KBM-7 (cell line): ENCODE measurements at regions not wholly inside any gene's neighbourhood (a gene's known extent, or its start where the extent isn't known, plus 50 kb on each side); places are given as distances from the start of the nearest gene placed in this dataset.

Experiments
- DNase-seq: peaks from one replicate; pipeline ENCODE4 v3.0.0-alpha.2; 2015
- in situ Hi-C: fragments of 300-500 bp; cut with MboI; formaldehyde crosslinking; loops from 2 replicates; pipeline ENCODE4 v1.14.3; 2020; ENCODE audit warnings: low sequenced_read_pairs, low pct_unique_long_range_greater_than_20kb, mixed read lengths

DNA sequence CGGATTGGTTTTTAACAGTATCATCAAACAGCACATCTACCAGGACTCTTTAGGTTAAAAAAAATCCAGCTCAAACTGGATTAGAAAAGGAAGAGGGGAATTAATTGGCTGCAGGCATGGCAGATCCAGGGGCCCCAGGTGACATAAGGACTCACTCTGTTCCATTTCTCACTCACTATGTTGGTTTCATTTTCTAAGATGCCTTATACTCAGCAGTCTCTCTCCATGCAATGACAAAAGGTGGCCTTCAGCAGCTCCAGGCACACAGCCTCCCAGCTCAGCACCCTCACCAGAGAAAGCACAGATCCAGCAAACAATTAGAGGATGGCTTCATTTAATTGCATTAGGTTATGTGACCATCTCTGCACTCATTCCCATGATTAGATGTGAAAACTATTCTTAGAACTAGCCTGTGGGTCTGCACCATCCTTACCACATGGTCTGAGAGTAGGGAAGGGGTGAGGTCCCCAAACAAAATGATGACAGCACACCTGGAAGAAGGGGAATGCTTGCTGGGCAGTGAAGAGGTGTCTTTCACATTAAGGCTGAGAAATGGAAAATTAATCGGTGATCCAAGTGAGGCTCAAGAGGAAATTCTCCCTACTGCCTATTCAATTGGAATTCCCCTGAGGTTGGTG is 243.1 kb downstream of the CDH26 start:
- in situ Hi-C loops = no loop called here
- no peak for DNase-seq

DNA sequence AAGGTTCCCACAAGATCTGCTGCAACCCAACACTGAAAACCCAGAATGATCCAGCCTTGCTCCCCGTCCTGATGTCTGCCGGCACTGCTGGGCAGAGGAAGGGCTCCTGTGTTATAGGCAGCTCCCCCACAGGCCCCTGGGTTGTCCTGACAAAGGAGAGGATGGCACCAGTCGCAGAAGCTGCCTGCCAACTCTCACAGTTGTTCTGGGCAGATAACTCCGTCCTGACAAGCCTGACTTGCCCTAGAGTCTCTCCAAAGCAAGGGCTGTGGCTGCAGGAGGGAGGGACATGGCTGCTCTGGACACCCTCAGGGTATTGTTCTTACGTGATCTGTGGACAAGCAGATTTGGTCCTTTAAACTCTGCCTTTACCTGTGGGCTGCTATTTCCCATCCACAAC is 243.8 kb downstream of the CDH26 start:
- in situ Hi-C loops = no loop called here
- DNase-seq = no peak

DNA sequence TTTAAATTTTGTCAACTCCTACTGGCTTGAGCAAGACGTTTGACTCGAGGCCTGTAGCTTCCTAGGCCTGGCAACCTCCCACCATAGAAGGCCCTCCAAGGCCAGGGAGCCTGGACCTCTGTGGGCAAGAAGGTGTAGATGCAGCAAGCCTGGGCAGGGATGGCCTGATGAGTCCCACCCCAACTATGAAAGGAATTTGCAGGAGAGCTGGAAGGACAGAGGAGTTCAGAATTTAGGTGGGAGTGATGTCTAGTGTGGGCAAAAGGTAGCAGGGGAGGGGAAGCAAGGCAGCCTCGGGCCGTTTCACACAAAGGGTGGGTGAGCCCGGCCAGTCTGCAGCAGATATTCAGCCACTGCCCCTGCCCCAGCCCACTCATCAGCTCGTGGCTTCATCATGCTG is 245.2 kb downstream of the CDH26 start:
- no peak for DNase-seq

DNA sequence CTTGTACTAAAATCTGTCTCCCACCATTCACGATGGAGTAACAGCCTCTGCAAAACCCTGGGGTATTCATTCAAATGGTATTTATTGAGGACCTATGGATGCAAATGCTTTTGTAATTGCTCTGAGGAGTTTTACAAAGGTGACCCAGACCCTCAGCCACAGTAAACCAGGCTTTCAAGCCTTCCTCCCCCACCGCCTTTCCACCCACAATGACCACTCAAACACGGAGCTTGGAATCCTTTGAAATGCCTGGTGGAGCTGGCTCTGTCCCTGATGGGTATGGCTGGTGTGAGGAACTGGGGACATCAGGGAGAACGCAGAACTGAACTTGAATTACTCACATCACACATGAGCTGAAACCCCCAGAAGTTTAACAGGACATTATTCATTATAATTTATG is 246.4 kb downstream of the CDH26 start:
- in situ Hi-C loops = no loop called here
- DNase-seq = no peak

More for the DNA sequence above, 245.2 kb downstream of the CDH26 start:
- in situ Hi-C loops = no loop called here

DNA sequence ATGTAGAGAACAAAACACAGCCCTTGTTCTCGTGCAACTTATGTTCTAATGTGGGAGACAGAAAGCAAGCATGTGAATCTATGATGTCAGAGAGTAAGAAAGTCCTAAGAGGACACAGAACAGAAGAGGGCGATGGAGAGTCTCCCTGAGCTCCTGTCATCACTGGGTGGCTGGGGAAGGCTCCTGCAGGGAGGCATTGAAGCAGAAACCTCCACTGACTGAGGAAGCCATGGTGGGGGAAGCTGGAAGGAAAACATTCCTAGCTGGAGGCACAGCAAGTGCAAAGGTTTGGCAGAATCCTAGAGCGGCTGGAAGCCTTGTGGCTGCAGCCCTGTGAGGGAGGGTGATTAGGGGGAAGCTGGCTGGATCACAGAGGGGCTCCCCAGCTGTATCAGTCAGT is 248.0 kb downstream of the CDH26 start:
- in situ Hi-C loops = no loop called here
- DNase-seq = peak; percentile 80

DNA sequence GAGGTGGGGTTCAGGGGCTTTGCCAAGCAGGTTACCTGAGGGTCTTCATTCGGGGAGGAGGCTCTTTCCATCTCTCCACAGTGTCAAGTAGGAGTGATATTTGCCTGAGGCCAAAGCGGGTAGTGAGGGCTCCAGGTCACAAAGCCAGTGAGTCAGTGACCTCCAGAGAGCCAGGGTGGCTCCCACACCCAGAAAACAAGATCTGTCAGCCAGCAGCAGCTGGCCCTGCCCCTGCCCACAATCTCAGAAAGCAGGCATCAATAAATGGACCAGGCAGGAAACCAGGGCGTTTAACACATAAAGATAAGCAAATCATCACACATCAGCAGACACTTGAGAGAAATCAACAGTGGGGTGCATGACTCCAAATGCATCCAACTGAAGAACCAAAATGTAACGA is 250.8 kb downstream of the CDH26 start:
- in situ Hi-C loops = no loop called here
- DNase-seq = peak; percentile 59

DNA sequence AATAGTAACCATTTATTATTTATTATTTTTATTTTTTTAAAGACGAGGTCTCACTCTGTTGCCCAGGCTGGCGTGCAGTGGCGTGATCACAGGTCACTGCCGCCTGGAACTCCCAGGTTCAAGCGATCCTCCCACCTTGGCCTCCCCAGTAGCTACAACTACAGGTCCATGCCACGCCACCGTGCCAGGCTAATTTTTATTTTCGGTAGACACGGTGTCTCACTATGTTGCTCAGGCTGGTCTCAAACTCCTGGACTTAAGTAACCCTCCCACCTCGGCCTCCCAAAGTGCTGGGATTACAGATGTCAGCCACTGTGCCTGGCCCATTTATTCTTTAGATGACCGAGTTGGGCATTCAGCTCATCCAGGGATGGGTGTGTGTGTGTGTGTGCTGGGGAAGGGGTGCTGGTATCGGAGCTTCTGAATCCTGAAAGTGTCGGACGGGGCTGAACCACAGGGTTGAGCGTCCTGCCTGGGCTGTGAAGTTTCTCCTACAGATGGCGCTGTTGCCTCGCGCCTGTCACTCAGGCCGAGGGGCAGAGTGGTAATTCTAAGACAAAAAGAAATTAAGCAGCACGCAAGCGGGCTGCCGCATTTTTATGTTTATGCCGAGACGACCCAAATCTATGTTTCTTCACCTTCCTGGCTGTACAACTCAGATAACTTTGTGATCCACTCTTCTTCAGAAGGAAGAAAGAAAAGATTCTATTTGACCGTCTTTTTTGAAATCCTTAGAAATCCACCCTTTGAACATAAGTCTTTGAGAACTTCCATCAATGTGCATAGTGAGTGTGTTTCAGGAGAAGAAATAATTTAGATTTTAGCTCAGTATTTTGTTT is 252.8 kb downstream of the CDH26 start:
- DNase-seq = peak; percentile 85
- in situ Hi-C loops = no loop called here

DNA sequence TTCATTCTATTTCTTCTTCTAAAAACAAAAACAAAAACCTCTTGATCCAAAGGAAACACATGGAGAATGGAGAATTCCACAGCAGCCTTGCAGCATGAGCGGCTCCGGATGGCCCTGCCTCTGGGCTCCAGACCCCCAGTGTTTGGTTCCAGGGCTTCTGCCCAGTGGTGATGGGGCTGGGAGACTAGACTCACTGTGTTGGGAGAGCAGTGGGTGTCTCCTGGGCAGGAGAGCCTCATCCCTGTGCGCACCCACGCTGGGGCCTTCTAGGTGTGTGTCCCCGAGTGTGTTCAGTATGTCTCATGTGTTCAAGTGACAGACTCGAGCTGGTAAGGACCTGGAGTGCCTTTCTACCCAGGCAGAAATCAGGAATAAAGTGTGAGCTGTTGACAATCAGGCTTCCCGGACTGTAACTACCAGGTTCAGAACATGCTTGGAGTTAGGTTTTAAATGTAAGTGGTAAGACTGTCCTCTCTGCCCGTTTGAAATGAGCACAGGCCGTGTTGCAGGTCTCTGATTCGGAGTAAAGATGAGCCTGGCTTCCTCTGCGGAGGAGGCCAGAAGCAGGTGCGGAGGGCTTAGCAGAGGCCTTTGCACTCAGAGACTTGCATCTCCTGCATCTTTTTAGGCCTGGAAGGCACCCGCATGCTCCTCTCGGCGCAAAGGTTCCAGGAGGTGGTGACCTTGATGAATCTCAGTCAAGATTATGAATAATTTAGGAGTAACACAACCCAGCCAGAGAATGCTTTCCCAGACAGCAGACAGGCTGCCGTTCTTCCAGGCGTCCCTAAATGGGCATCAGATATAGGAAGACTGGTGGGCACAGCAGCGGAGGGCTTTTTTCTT is 253.6 kb downstream of the CDH26 start:
- in situ Hi-C loops = no loop called here
- DNase-seq = no peak

DNA sequence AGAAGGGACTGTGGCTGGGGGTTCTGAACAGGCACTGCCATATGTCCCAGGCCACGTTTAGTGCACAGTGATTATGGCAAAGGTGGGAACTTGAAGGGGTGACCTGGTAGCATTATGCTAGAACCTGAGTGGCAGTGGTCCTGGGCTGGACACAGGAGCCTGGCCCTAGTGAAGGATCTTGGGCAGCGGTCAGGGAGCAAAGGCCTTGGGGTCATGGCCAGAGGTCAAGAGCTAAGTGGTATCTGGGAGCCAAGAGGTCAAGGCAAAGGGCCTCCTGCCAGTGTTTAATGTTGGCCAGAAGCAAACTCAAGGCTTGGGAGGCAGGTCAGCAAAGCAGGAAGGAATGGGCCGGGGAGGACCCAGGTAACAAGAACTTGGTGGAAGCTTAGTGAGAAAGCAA is 254.5 kb downstream of the CDH26 start:
- DNase-seq = no peak
- in situ Hi-C loops = no loop called here

DNA sequence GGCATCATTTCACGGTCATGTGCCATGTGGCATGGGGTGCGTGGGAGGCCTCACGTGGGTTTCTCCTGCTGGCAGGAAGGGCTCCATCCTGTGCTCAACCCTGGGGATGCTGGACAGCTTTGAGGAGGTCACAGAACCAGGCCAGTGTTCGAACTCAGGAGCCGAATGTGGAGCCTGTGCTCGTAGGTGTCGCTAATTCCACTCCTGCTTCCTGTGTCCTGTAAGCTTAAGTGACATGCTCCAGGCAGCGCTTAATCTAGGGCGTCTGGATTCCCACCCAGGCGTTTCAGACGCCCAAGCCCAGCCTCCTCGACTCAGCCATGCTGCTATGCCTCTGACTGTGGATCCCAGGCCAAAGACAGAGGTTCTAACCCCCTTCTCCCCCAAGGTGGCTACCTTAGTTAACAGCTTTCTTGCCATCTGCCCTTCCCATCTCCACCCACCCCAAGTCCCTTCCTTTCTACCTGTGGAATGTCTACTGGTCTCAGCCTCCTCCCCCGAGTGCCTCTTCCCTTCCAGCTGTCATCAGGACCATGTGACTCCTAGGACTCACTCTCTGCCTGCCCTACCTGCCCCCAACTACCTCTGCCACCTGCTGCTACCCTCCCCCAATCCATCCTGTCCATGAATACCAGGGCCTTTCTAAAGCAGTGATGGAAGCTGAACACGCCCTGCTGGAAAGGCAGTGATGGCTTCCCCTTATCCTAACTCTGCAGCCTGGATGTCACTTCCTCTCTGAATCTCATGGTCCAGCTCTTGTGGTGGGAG is 255.1 kb downstream of the CDH26 start:
- in situ Hi-C loops = no loop called here
- no peak for DNase-seq

DNA sequence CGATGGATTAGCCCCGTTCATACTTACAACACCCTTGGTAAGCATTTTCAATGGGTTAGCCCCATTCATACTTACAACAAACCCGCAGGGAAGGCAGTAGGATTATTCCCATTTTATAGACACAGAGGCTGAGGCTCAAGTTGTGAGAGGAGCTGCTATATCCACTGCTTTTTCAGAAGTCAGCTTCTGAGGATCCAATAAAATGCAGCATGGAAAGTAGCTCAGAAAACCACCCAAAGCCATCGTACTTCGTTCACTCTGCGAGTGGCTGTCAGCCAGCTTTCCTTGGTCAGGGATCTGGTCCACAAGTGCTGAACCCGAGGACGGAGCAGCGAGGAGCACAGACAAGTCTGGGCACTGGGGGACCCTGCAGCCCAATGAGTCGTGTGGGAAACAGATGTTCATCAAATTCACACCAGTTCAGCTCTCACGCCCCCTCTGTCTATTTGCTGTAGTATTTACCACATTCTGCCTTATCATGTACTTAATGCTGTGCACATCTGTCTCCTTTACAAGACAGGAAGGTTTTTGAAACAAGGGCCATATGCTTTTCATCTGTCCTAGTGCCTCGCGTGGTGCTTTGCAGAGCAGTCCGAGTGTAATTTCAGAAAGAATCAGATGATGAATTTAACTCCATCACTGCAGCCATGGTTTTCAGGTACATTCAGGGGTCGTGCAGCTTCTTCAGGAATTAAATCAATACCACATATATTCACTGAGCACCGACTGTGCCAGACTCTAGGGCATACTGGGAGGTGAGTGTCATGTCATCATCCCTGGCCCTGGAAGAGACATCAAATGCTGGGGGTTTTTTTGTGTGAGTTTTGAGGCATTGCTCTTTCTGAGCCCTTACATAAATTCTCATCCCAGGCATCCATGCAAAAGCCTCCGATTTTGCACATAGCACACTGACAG is 256.9 kb downstream of the CDH26 start:
- in situ Hi-C loops = no loop called here
- DNase-seq = no peak

DNA sequence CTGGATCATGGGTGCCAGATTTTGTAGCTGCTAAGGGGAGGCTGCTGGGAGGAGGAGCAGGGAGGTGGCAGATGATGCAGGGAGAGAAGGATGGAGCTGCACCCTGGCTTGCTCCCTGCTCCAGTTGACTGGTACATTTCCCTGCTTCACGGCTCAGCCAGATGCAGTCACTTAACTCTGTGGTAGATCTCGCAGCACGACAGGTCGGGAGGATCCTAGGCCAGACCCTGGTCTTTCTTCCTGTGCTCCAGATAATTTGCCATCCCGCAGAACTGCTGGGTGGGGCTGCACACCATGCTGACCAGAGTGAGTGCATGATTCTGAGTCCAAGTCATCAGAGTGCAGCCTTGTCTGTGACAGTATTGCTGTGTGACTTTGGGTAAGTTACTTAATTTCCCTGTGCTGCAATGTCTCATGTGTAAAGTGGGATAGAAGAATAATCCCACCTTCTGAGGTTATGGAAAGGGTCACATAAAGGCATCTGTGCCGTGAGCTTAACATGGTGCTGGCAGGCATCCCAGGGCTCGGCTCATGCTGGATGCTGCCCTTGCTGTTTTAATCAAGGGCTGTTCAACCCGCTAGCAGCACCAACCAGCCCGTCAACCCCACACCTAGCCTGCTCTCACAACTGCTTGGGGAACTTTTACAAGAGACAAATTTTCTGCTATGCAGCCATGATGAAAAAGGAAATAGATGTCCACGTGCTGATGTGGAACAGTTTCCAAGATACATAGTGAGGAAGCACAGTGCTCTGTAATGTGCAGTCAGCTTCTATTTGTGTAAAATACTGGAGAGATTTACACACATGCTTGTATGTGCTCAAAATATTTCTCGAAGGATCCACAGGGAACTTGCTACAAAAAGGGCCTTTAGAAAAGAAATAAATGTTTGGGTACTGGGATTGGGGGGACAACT is 257.9 kb downstream of the CDH26 start:
- no peak for DNase-seq
- in situ Hi-C loops = no loop called here

DNA sequence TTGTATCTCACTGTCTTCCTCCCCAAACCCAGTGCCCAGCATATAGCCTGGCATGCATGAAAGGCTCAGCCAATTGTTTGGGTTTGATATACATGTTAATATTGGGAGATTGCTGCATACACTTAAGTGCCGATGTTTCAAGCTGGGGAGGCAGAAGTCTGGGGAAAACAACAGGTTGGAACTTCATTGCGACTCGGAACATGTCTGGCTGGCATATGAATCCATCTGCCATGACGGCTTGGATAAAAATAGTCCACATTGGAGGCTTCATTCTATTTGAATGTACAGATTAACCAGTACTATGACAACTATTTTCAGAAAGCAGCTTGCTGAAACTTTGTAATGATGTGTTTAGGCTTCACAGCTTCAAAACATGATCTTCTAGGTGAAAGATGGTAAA is 261.0 kb downstream of the CDH26 start:
- no peak for DNase-seq
- in situ Hi-C loops = no loop called here

DNA sequence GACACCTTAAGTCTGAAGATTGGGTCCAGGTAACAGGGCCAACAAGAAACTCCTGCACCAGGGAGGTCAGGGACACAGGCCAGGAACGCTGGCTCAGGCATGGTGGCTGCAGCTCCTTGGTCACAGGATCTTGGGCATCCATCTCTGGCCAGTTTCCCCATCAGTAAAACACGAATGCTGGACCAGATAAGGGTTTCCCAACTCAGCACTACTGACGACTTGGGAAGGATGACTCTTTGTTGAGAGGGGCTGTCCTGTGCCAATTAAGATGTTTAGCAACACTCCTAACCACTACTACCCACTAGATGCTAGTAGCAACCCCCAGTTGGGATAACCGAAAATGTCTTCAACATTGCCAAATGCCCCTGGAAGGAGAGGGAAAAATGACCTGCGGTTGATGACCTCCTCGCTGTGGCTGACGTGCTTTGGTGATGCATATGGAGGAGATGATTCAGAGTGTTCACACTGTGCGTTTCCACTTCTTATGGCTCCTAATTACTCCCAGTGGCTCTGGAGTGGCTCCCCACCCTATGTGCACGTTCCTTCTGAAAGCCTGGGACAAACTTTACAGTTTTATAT is 261.9 kb downstream of the CDH26 start:
- in situ Hi-C loops = no loop called here
- DNase-seq = no peak

DNA sequence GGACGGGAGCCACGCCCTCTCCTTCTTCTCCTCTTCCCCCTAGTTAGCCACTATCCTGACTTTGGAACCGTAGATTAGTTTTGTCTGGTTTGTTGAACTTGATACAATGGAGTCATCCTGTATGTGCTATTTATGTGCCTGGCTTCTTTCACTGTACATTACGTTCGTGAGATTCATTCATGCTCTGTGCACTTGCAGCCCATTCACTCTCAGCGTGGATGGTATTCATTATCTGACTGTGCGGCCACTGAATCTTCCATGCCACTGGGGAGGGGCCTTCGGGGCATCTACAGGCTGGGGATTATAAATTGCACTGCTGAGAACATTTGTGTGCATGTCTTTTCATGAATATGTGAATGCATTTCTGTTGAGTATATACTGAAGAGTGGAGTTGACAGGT is 262.5 kb downstream of the CDH26 start:
- in situ Hi-C loops = no loop called here
- no peak for DNase-seq

DNA sequence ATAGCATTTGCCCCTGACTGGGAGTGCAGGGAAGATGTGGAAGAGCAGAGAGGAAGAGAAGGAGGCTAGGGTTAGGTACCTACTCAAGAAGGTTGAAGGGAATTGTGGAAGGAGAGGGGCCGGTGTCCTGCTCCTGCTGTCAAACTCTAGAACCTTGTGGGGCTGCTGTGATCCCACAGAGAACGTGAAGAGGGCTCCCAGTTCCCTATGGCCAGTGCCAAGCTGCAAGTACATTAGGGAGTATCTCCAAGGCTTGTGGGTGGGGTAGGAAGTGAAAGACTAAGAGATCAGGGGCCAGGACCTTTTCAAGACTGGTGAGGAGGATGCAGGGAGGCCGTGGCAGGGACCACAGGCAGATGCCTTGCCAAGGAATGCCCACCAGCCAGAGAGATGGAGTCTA is 263.4 kb downstream of the CDH26 start:
- in situ Hi-C loops = no loop called here

DNA sequence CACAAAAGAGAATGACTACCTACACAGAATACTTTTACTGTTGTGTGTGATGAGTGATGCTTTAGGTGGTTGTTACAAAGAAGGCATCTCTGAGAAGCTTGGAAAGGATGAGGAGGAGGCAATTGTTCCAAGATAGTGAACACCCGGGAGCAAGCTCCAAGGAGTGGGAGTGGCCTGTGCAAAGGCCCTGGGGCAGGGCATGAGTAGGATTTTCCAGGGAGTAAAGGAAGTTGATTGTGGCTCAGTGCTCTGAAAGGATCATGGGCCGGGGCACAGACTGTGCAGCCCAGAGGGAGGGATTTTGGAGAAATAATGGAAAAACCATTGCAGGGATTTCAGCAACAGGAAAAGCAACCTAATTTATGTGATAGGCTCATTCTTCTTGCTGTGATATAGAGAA is 264.3 kb downstream of the CDH26 start:
- DNase-seq = no peak
- in situ Hi-C loops = no loop called here

More for the DNA sequence above, 263.4 kb downstream of the CDH26 start:
- no peak for DNase-seq
